Stimulated activated CD4-positive, alpha-beta T cell treated with anti-CD3 and anti-CD28 coated beads, Interleukin-1b, Interleukin-23, amount 100 ng/mL, for 48 hours (primary cell): ENCODE measurements at regions not wholly inside any gene's neighbourhood (a gene's known extent, or its start where the extent isn't known, plus 50 kb on each side); places are given as distances from the start of the nearest gene placed in this dataset.
"Not testable (repeated sequence)": the region's sequence is repeated elsewhere in the genome, so short reads cannot be mapped to it uniquely, and the experiment has no call there.

ENCODE experiments used
- DNase-seq: peaks from one replicate; pipeline ENCODE4 v3.0.0-alpha.2; 2020

- DNase-seq: no peak
Observed at GRCh38 chr7:49487830-49488140, 285.7 kb upstream of the VWC2 start.

- no peak for DNase-seq
Observed at GRCh38 chr7:49488573-49488972, 284.9 kb upstream of the VWC2 start.

DNA sequence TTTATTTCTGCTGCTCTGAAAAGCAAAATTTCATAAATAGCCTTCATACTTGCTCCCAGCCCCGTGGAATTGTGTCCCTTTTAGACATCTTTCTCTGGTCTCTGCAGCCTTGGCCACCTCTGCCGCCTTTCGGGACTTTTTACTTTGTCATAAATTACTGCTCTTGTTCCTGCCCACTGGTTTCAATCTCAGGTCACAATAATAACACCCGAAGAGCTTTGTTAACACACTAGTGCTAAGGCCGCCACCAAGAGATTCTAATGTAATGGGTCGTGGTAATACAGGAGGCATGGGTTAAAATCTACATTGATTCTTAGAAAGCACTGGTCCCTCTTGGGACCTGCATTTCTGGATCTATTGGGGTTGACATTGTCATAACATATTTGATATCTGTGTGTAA, 276.0 kb upstream of the VWC2 start:
- DNase-seq: no peak

- DNase-seq: no peak
Observed at GRCh38 chr7:49500741-49501140, 272.7 kb upstream of the VWC2 start.

DNA sequence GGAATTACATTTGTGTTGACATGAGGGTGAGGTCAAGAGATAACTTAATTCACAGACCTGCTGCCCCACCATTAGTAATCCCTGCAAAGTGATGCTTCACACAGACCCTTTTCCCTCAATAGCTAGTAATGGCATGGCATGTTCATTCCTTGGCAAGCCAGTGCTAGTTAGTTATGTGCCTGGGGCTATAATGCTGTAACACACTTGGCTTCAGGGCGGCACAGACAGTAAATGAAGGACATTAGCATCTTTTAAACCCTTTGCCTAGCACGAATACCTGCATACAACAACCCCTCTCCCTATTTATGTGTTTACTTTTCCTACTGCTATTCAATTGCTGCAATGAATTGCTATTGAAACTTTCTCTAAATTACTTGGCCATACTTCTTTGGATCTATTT, 266.2 kb upstream of the VWC2 start:
- DNase-seq: not testable (repeated sequence)

DNA sequence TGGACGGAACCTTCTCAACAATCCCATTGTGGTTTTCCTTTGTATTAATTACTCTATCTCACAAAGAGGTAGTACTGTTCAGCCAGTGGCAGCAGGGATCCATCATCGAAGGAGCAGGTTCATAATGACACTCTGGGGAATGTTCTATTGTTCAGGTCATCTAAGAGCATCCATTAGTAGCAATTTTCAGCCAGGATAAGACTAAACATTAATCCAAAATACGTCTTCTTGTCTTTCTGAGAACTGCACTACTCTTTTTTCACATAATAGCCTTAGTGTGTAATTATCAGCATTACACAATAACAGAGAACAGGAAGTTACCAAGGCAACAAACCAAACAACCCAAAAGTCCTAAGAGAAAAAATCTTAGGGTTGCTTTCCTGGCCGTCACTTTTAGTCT, 259.5 kb upstream of the VWC2 start:
- DNase-seq: no peak

DNA sequence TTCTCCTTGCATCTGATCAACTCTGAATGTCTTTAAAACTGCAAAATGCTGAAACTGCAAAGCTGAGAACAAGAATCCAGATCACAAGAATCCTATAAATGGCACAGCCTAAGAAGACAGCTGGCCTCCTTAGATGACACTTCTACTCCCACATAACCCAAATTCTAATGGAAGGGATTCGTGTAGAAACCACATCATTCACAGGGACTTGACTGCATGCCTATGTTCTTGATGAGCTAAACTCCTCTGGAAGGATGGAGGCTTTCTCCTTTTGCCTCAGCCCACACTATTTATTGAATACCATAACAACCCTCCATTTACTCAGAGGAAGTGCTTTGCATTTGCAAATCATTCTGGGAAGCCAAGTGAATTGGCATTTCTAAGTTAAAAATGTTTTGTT, 252.5 kb upstream of the VWC2 start:
- DNase-seq: no peak

DNA sequence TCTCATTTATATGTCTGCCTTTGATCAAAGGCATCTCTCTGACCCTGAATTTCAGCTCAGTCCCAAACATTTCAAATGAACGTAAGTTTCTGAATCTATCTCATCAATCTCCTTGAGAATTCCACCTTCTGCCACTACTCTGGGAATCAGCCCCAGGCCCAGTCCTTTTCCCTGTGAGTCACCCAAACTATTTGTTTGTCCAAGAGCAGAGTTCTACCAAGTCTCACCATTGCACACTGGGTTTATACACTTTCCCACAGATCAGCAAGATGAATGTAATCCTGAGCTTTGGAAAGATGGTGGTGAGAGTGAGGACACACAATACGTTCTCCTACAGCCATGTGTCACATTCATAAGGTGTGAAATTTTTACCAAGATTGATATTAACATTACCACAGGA, 251.3 kb upstream of the VWC2 start:
- DNase-seq: no peak

DNA sequence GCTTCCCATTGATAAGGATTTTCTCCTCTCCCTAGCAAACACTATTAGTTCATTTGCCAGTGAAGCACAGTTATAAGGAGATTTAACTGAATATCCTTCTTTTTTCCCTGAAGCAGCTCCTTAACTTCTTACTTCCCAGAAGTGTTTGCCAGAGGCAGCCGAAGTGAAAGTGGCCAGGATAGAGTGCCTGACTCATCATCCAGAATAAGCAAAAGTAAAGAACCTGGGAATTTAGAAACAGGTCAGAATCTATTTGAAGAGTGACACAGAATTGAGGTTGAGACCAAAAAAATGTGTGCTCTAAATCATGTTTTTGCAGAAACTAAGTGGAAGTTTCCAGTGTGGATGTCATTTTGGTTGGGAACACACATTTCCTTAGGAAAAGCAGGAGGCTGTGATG, 249.6 kb upstream of the VWC2 start:
- DNase-seq: no peak

GRCh38 chr7:49527182-49527581, 246.3 kb upstream of the VWC2 start:
- DNase-seq: no peak

GRCh38 chr7:49530481-49530880, 243.0 kb upstream of the VWC2 start:
- DNase-seq: no peak

DNA sequence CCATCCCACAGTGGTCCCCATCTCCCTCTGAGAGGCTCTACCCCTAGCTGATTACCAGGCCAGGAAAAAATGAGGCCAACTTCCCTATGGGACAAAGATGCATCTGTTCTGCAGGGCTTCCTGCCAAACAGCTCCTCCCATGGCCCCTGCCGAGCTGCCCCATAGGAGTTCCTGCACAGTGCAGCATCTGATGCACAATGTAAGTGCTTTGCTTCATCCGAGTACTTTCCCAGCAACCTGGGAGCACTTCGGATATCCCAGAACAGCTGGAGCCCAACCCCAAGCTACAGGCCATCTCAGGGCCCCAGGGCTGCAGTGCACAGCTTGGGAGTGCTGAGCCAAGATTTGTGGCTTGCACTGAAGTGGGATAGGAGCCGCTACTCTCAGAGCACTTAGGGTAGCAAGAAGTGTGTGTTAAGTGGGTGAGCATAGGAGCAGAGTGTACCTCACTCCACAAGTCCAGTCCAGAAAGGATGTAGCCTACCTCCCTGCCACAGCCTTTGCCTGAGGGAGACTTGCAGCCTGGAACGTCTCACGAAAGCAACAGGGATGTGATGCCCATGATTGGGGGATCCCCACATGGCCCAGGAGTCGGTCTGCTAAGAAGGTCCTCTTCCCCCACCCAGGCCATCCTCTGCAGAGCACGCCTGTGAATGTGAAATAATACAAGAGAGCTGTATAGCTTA, 209.6 kb upstream of the VWC2 start:
- DNase-seq: no peak

DNA sequence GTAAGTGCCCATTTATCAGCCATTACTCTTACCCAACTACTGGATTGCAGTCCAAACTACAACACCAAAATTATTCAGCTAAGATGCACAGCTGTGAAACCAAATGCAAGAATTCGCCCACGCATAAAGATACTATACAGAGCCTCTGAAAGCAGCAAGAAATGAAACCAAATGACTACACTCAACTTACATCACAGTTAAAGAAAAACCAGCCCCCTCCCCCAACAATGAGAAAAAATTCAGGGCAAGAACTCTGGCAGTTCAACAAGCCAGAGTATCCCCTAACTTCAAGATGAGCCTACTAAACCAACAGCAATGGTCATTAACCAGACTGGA, 209.1 kb upstream of the VWC2 start:
- DNase-seq: no peak

DNA sequence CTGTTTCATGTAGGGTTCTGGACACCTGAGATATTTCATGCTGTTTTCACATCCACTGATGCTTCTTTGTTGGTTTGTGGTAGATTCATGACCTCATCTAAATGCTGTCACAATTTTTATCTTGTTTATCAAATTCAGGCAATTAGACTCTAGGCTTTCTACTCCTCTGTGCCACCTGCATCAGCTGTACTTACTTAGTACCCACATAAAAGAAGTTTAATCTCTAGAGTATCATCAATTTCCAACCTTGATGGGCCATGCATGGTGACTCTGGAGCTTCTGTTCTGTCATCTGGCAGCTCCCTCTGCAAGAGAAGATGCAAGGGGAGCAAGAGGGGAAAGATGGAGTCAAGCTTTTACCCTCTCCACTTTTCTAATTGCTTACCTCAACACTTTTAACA, 195.9 kb upstream of the VWC2 start:
- no peak for DNase-seq

DNA sequence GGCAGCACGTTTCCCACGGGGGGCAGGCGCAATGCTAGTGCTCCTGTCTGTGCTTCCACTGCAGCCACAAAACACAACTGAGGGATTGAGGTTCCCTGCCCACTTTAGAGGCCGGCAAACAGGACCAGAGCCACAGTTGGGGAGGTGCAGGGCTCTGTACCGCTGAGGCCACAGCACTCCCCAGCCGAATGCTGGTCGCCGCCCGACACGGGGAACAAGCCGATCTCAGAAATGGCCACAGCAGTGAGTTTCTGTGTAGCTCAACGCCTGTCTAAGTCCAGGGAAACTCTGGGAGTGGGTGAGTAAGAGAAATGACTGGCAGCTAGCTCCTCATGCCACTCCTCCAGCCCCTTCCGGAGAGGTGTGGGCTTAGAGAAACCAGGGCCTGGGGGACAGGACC, 194.0 kb upstream of the VWC2 start:
- no peak for DNase-seq

DNA sequence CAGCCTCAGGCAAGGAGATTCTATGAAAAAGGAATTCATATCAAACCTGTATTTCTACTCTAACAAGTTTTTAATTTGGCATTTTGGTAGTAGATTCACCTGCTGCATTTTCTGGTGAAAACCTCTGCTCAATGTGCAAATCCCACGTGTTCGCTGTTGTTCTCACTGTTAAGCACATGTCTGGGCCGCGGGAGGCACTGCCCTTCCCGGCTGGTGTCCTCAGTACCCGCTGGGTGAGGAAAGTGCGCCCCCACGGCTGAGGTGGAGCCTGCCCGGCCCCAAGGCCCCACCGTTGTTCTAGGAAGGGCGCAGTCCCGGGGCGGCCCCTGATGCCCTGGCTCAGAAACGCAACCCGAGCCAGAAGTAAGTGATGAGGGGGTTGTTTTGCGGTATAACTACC, 193.4 kb upstream of the VWC2 start:
- DNase-seq: no peak

DNA sequence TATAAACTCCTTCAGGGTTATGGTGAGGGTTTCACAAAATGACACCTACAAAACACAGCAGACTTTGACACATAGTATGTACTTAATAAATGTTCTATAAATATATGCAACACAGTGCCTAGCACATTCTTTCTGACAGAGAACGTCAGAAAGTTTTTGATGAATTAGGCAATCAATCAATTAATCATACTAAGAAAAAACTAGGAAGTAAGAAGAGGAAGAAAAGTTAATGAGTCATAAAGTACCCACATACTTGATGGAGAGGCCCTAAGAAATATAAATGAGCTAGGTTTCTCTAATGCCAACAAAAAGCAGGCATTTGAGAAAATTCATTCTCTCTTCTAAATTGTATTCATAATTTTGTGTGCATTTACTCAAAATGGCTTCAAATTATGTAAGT, 192.7 kb upstream of the VWC2 start:
- DNase-seq: no peak

GRCh38 chr7:49583440-49583839, 190.0 kb upstream of the VWC2 start:
- DNase-seq: no peak

GRCh38 chr7:49596701-49597491, 176.5 kb upstream of the VWC2 start:
- DNase-seq: no peak

DNA sequence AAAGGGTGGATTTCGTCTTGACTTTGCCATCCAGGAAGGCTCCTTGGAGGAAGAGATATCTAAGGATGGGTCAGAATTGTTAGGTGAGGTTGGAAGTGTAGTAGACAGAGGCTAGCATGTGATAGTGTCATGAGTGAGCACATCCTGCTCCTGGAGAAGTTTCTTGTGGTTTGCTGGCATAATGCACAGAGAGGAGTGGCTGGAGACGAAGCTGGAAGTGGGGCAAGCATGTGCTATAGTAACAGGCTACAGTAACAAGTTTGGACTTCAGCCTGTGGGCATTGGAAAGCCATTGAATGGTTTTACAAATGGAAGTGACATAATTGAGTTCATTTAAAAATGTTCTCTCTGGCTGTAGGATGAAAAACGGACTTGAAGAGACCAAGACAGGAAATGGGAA, 175.6 kb upstream of the VWC2 start:
- no peak for DNase-seq

- DNase-seq: no peak
Observed at GRCh38 chr7:49611951-49612350, 161.5 kb upstream of the VWC2 start.

DNA sequence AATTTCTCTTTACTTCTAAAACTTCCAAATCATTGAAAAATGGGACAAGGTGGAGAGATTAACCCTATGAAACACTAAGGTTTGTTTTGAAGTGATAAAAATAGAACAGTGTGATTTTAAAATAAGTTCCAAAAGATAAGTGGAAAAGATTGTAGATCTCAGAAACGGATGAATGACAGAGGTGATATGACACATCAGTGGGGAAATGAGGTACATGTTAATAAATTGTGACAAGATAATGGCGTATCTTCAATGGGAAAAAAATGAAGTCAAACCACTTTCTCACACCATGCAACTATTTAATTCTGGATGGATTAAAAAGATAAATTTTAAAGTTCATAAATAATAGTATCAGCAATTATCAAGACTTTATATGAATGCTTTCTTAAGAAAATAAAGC, 159.7 kb upstream of the VWC2 start:
- DNase-seq: no peak

DNA sequence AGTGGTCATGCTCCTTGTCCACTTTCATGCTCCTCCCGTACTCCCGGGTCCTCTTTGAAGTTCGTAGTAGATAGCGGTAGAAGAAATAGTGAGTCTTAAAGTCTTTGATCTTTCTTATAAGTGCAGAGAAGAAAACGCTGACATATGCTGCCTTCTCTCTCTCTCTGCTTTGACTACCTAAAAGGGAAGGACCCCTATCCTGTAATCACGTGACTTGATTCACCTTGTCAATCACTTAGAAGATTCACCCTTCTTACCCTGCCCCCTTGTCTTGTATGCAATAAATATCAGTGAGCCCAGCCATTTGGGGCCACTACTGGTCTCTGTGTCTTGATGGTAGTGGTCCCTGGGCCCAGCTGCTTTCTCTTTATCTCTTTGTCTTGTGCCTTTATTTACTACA, 158.5 kb upstream of the VWC2 start:
- DNase-seq: not testable (repeated sequence)

- DNase-seq: no peak
Observed at GRCh38 chr7:49618028-49618427, 155.4 kb upstream of the VWC2 start.

- DNase-seq: no peak
Observed at GRCh38 chr7:49623943-49624342, 149.5 kb upstream of the VWC2 start.
